Lower lobe of right lung (tissue), 2 donors: ENCODE measurements at regions not wholly inside any gene's neighbourhood (a gene's known extent, or its start where the extent isn't known, plus 50 kb on each side); places are given as distances from the start of the nearest gene placed in this dataset.

Experiments used
- ATAC-seq, 2 donors: fragments of 200-7000 bp; cut with Tn5 transposase; one replicate each; pipeline ENCODE4 v1.9.1; 2020 to 2022; ENCODE audit warnings: mild to moderate bottlenecking in 2 of 2, moderate library complexity in 2 of 2
- DNase-seq: peaks from one replicate; pipeline ENCODE4 v3.0.0-alpha.2; 2020
- H3K27ac ChIP-seq: fragments of 200-600 bp; one replicate; pipeline ENCODE4 v1.8.0; 2022
- H3K27me3 ChIP-seq: fragments of 200-600 bp; one replicate; pipeline ENCODE4 v1.8.0; 2022; ENCODE audit warnings: low read depth
- H3K36me3 ChIP-seq: fragments of 200-600 bp; one replicate; pipeline ENCODE4 v1.8.0; 2022; ENCODE audit warnings: mild to moderate bottlenecking
- H3K4me1 ChIP-seq: fragments of 200-600 bp; one replicate; pipeline ENCODE4 v1.8.0; 2022
- H3K4me3 ChIP-seq: fragments of 200-600 bp; one replicate; pipeline ENCODE4 v1.8.0; 2022; ENCODE audit warnings: mild to moderate bottlenecking
- H3K9me3 ChIP-seq: fragments of 200-600 bp; one replicate; pipeline ENCODE4 v1.8.0; 2022
- intact Hi-C: fragments of 100-400 bp; cut with DNase I; formaldehyde crosslinking; loops from one replicate; pipeline ENCODE4 v1.11.0; 2022
- TF ChIP-seq, protein P1 (sequence below): fragments of 200-600 bp; IDR thresholded peaks from one replicate; pipeline ENCODE4 v1.8.0; 2022; ENCODE audit warnings: antibody characterized with exemption, mild to moderate bottlenecking
- donor health status: DM: no; HTN: yes; CAD: no; lungs with severe emphysema.

GRCh38 chr12:16100206-16100605 lies 177.3 kb downstream of the SLC15A5 start:
- no peak for DNase-seq
- intact Hi-C loops: no loop called here
- peaks cover 14% of the 10 kb centered on the region for H3K9me3 ChIP-seq
- no peak overlapping the region for H3K27ac ChIP-seq
- TF ChIP-seq, protein P1, sequence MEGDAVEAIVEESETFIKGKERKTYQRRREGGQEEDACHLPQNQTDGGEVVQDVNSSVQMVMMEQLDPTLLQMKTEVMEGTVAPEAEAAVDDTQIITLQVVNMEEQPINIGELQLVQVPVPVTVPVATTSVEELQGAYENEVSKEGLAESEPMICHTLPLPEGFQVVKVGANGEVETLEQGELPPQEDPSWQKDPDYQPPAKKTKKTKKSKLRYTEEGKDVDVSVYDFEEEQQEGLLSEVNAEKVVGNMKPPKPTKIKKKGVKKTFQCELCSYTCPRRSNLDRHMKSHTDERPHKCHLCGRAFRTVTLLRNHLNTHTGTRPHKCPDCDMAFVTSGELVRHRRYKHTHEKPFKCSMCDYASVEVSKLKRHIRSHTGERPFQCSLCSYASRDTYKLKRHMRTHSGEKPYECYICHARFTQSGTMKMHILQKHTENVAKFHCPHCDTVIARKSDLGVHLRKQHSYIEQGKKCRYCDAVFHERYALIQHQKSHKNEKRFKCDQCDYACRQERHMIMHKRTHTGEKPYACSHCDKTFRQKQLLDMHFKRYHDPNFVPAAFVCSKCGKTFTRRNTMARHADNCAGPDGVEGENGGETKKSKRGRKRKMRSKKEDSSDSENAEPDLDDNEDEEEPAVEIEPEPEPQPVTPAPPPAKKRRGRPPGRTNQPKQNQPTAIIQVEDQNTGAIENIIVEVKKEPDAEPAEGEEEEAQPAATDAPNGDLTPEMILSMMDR: no peak
- H3K4me1 ChIP-seq: no peaks in the 10 kb centered on the region
- no peak for ATAC-seq
- H3K27me3 ChIP-seq: no peaks in the 10 kb centered on the region
- H3K4me3 ChIP-seq: no peak overlapping the region
- no peaks in the 10 kb centered on the region for H3K36me3 ChIP-seq

DNA sequence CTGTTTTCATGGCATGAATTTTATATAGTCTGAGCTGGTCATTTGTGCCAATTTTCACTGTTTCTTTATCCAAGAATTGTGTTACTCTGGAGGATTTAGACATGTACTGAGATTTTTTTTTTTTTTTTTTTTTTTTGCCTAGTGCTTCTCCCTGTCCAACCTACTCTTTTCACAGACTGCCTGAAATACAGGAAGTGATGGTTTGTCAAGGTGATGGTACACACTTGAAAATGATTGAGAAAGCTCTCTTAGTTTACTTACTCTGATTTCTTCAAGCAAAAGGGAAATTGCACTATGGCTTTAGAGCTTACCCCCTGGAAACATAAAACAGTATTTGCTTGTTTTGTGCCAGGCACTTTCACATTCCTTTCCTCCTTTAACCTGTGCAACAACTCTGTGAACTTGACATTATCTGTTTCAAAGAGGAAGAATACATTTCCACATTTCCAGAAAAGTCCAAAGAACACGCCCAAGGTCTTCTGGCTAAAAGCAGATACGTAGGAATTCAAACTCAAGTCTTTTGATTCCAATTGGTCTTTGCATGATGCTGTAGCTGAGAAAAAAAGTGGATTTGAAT lies 181.1 kb downstream of the SLC15A5 start:
- H3K4me3 ChIP-seq: no peak overlapping the region
- no peaks in the 10 kb centered on the region for H3K4me1 ChIP-seq
- TF ChIP-seq, protein P1: no peak
- no peak overlapping the region for H3K27ac ChIP-seq
- no peak for DNase-seq
- intact Hi-C loops: no loop called here
- ATAC-seq: peak; percentile 80 to 92
- no peaks in the 10 kb centered on the region for H3K27me3 ChIP-seq
- H3K9me3 ChIP-seq: no peaks in the 10 kb centered on the region
- H3K36me3 ChIP-seq: no peaks in the 10 kb centered on the region

GRCh38 chr12:16095531-16096110 lies 181.9 kb downstream of the SLC15A5 start:
- H3K27me3 ChIP-seq: no peaks in the 10 kb centered on the region
- ATAC-seq (no peak), DNase-seq (no peak)
- no peaks in the 10 kb centered on the region for H3K4me1 ChIP-seq
- no peaks in the 10 kb centered on the region for H3K9me3 ChIP-seq
- TF ChIP-seq, protein P1: no peak
- H3K36me3 ChIP-seq: no peaks in the 10 kb centered on the region
- intact Hi-C loops: no loop called here
- no peak overlapping the region for H3K27ac ChIP-seq
- no peak overlapping the region for H3K4me3 ChIP-seq

GRCh38 chr12:16094437-16094836 lies 183.0 kb downstream of the SLC15A5 start:
- DNase-seq (no peak), ATAC-seq (no peak)
- intact Hi-C loops: no loop called here
- TF ChIP-seq, protein P1: no peak
- no peak overlapping the region for H3K27ac ChIP-seq
- H3K9me3 ChIP-seq: no peaks in the 10 kb centered on the region
- H3K27me3 ChIP-seq: no peaks in the 10 kb centered on the region
- H3K4me3 ChIP-seq: no peak overlapping the region
- no peaks in the 10 kb centered on the region for H3K4me1 ChIP-seq
- no peaks in the 10 kb centered on the region for H3K36me3 ChIP-seq

GRCh38 chr12:16093825-16094224 lies 182.7 kb downstream of the DERA start:
- intact Hi-C loops: no loop called here
- TF ChIP-seq, protein P1: no peak
- Histone ChIP-seq H3K4me3 (no peak overlapping the region), H3K36me3 (no peaks in the 10 kb centered on the region), H3K9me3 (no peaks in the 10 kb centered on the region), H3K4me1 (no peaks in the 10 kb centered on the region), H3K27me3 (no peaks in the 10 kb centered on the region), H3K27ac (no peak overlapping the region)
- no peak for ATAC-seq
- no peak for DNase-seq
